HepG2 (cell line): ENCODE measurements at regions not wholly inside any gene's neighbourhood (a gene's known extent, or its start where the extent isn't known, plus 50 kb on each side); places are given as distances from the start of the nearest gene placed in this dataset.

ENCODE experiments used
- ATAC-seq: fragments of 200-7000 bp; cut with Tn5 transposase; 3 replicates; pipeline ENCODE4 v1.9.1; 2020; ENCODE audit warnings: mild to moderate bottlenecking, moderate library complexity
- BruUV-seq: library from RNA; stranded (reverse); fragments of 400-500 nt; replicated peaks from 2 replicates; lab custom pipeline; 2021; lab: Mats Ljungman, UMichigan
- CTCF ChIA-PET: fragments of 300-600 bp; formaldehyde crosslinking; extraction: SDS; loops from one replicate; lab custom pipeline; 2021; ENCODE audit warnings: low total read pairs, inconsistent platforms, low intra/inter-chr PET ratio; lab: Yijun Ruan, JAX
- POLR2A ChIA-PET: fragments of 350-600 bp; sonication (Branson Sonifier 250); formaldehyde crosslinking; loops from one replicate; lab custom pipeline; 2020; ENCODE audit warnings: antibody characterized with exemption, inconsistent platforms; lab: Yijun Ruan, JAX
- DNase-seq: peaks from one replicate; pipeline ENCODE4 v3.0.0-alpha.2; 2015; ENCODE audit warnings: low spot score
- FAIRE-seq: peaks from 3 replicates; lab custom pipeline; 2011; peaks lifted over from hg19 to GRCh38; lab: Jason Lieb, UNC
- H2AFZ ChIP-seq: one replicate; pipeline ENCODE4 v1.6.1; 2011; ENCODE audit warnings: low read length, inconsistent platforms
- H3K27ac ChIP-seq: fragments of 300-600 bp; 3 replicates; pipeline ENCODE4 v1.8.0; 2011; ENCODE audit warnings: mixed run types, mild to moderate bottlenecking, mixed read lengths, low read length, inconsistent platforms; ENCODE audit not compliant: insufficient read depth; ENCODE audit errors: extremely low read length
- H3K27me3 ChIP-seq, 2 experiments: fragments of 200-600 bp in 1 of 2; 2 replicates in 1 of 2; 3 replicates in 1 of 2; pipeline versions ENCODE4 v1.6.0 to v1.8.0; 2011; ENCODE audit warnings: low read length in 2 of 2, mild to moderate bottlenecking in 2 of 2, moderate library complexity in 2 of 2, inconsistent platforms in 1 of 2; ENCODE audit not compliant: insufficient read depth in 2 of 2, control insufficient read depth in 1 of 2
- H3K36me3 ChIP-seq, 2 experiments: fragments of 200-600 bp in 1 of 2; replicated peaks in 1 of 2; 2 replicates in 1 of 2; 3 replicates in 1 of 2; pipeline versions ENCODE4 v1.5.1 to v1.8.0; 2011; ENCODE audit warnings: low read length in 2 of 2, inconsistent platforms in 1 of 2; ENCODE audit not compliant: insufficient read depth in 2 of 2, control insufficient read depth in 1 of 2
- H3K4me1 ChIP-seq: 2 replicates; pipeline ENCODE4 v1.5.1; 2012; ENCODE audit warnings: low read length, inconsistent platforms; ENCODE audit not compliant: insufficient read depth
- H3K4me2 ChIP-seq: 2 replicates; pipeline ENCODE4 v1.6.0; 2011; ENCODE audit warnings: low read depth, low read length, inconsistent platforms
- H3K4me3 ChIP-seq, 3 experiments: fragments of 200-600 bp in 1 of 3; sonication (generic), shearing (Covaris generic) in 1 of 3; replicated peaks in 1 of 3; 2 replicates each; pipeline ENCODE4 v1.5.1; 2011 to 2016; ENCODE audit warnings: low read length in 3 of 3, inconsistent platforms in 2 of 3, low read depth in 2 of 3, mild to moderate bottlenecking in 2 of 3, control low read depth in 1 of 3, mixed read lengths in 1 of 3; ENCODE audit not compliant: insufficient read depth in 1 of 3
- H3K79me2 ChIP-seq: one replicate; pipeline ENCODE4 v1.6.1; 2011; ENCODE audit warnings: low read length, inconsistent platforms; ENCODE audit not compliant: insufficient read depth
- H3K9ac ChIP-seq: 2 replicates; pipeline ENCODE4 v1.6.0; 2011; ENCODE audit warnings: mild to moderate bottlenecking, low read depth, low read length, inconsistent platforms; ENCODE audit not compliant: insufficient read depth
- H3K9me3 ChIP-seq: 2 replicates; pipeline ENCODE4 v1.5.1; 2012; ENCODE audit warnings: mild to moderate bottlenecking, low read length
- H4K20me1 ChIP-seq: 2 replicates; pipeline ENCODE4 v1.6.0; 2011; ENCODE audit warnings: inconsistent platforms, mild to moderate bottlenecking, low read length, moderate library complexity; ENCODE audit not compliant: insufficient read depth
- ATF2 ChIP-seq: sonication (generic); formaldehyde crosslinking; IDR thresholded peaks from 2 replicates; pipeline ENCODE4 v1.4.0; 2020; ENCODE audit warnings: missing genetic modification reagents
- EHMT2 ChIP-seq: fragments of 200-600 bp; sonication (generic); IDR thresholded peaks from 2 replicates; pipeline ENCODE4 v1.7.0; 2017; ENCODE audit warnings: antibody characterized with exemption, low read depth, low read length, borderline replicate concordance
- ELF1 ChIP-seq: sonication (generic); formaldehyde crosslinking; IDR thresholded peaks from 2 replicates; pipeline ENCODE4 v1.4.0; 2020; ENCODE audit warnings: missing genetic modification reagents
- GATAD1 ChIP-seq: IDR thresholded peaks from 2 replicates; pipeline ENCODE4 v1.6.1; 2016; ENCODE audit warnings: missing genetic modification reagents, missing compliant biosample characterization
- HMG20B ChIP-seq: conservative IDR thresholded peaks from 2 replicates; pipeline ENCODE4 v1.6.1; 2016; ENCODE audit warnings: missing genetic modification reagents, missing compliant biosample characterization
- KDM5A ChIP-seq: fragments of 200-600 bp; sonication (generic); IDR thresholded peaks from 2 replicates; pipeline ENCODE4 v1.7.0; 2018; ENCODE audit warnings: antibody characterized with exemption, mild to moderate bottlenecking, low read length, borderline replicate concordance
- MAZ ChIP-seq, 2 experiments: sonication (generic) in 1 of 2; formaldehyde crosslinking in 1 of 2; IDR thresholded peaks; 2 replicates each; pipeline versions ENCODE4 v1.5.0 to v1.6.1; 2012 to 2020; ENCODE audit warnings: low read depth in 2 of 2, mild to moderate bottlenecking in 2 of 2, borderline replicate concordance in 1 of 2, improper control_type of control experiment in 1 of 2, low read length in 1 of 2, missing genetic modification reagents in 1 of 2, moderate library complexity in 1 of 2
- NCOA5 ChIP-seq: sonication (generic); formaldehyde crosslinking; IDR thresholded peaks from 2 replicates; pipeline ENCODE4 v1.4.0; 2020; ENCODE audit warnings: missing genetic modification reagents
- ZBTB10 ChIP-seq: sonication (generic); formaldehyde crosslinking; IDR thresholded peaks from 2 replicates; pipeline ENCODE4 v1.4.0; 2020; ENCODE audit warnings: missing genetic modification reagents, borderline replicate concordance
- ZBTB7A ChIP-seq: sonication (generic); formaldehyde crosslinking; IDR thresholded peaks from 2 replicates; pipeline ENCODE4 v1.8.0; 2022; ENCODE audit warnings: mild to moderate bottlenecking, missing genetic modification reagents
- ZNF264 ChIP-seq: sonication (generic); formaldehyde crosslinking; IDR thresholded peaks from 2 replicates; pipeline ENCODE4 v1.4.0; 2020; ENCODE audit warnings: missing genetic modification reagents
- ZNF619 ChIP-seq: sonication (generic); formaldehyde crosslinking; IDR thresholded peaks from 2 replicates; pipeline ENCODE4 v1.4.0; 2020; ENCODE audit warnings: mild to moderate bottlenecking, missing genetic modification reagents
- WGBS: methylation state at CpG from one replicate; pipeline ENCODE4 v1.1.6; 2017; ENCODE audit warnings: low lambda C conversion rate; 5-methylcytosine and 5-hydroxymethylcytosine counted together
- in situ Hi-C: cut with HindIII; loops from 2 replicates; pipeline ENCODE4 v1.10.0; 2017; ENCODE audit warnings: low pct_unique_long_range_greater_than_20kb; ENCODE audit not compliant: extremely low pct_ligation_motif_present
- intact Hi-C: fragments of 100-400 bp; cut with micrococcal nuclease; formaldehyde crosslinking; loops from one replicate; pipeline ENCODE4 v1.10.0; 2022; ENCODE audit not compliant: unreplicated experiment

GRCh38 chr14:76314521-76315034, 61.4 kb upstream of the ESRRB start:
- POLR2A ChIA-PET: no interaction called here
- no peaks in the 10 kb centered on the region for H3K9me3 ChIP-seq
- no peak overlapping the region for H3K4me3 ChIP-seq
- FAIRE-seq (no peak), DNase-seq (no peak), ATAC-seq (no peak)
- in situ Hi-C loops: no loop called here
- CTCF ChIA-PET: no interaction called here
- WGBS: 21% methylated on average over 3 of the region's 7 CpGs
- no peaks in the 10 kb centered on the region for H3K4me1 ChIP-seq
- H3K36me3 ChIP-seq: no peaks in the 10 kb centered on the region
- H3K9ac ChIP-seq: no peak overlapping the region
- no TSS peak for BruUV-seq
- TF ChIP-seq ZNF619 (CRISPR knock-in tag) (no peak), MAZ (IDR thresholded peaks at IDR 0.05; ENCODE audit: borderline replicate concordance, low read depth, low read length) (no peak), MAZ (CRISPR knock-in tag; IDR thresholded peaks at IDR 0.05; ENCODE audit: low read depth) (no peak), ZNF264 (CRISPR knock-in tag) (no peak), NCOA5 (CRISPR knock-in tag) (no peak), ZBTB10 (CRISPR knock-in tag) (no peak), ATF2 (CRISPR knock-in tag) (no peak), ELF1 (CRISPR knock-in tag) (no peak), GATAD1 (CRISPR knock-in tag) (no peak), ZBTB7A (no peak), HMG20B (no peak), EHMT2 (no peak), KDM5A (no peak)
- intact Hi-C loops: no loop called here
- no peaks in the 10 kb centered on the region for H3K27me3 ChIP-seq
- no peaks in the 10 kb centered on the region for H3K79me2 ChIP-seq
- no peak overlapping the region for H3K27ac ChIP-seq
- no peaks in the 10 kb centered on the region for H4K20me1 ChIP-seq
- no peak overlapping the region for H2AFZ ChIP-seq
- H3K4me2 ChIP-seq: no peak overlapping the region
